ENCODE measurements at regions not wholly inside any gene's neighbourhood (a gene's known extent, or its start where the extent isn't known, plus 50 kb on each side); places are given as distances from the start of the nearest gene placed in this dataset.

GRCh38 chr12:115203701-115204100 is 519.7 kb upstream of the TBX3 start:
- H3K4me1 ChIP-seq = no peaks in the 10 kb centered on the region
- DNase-seq (ENCODE audit: low spot score in 2 of 2) = no peak
- TF ChIP-seq POLR2A (IDR thresholded peaks at IDR 0.05) = no peak
- no peak for TF ChIP-seq CTCF (IDR thresholded peaks at IDR 0.05)
- TF ChIP-seq POLR2AphosphoS5 (IDR thresholded peaks at IDR 0.05) = no peak
- H3K9me3 ChIP-seq = no peaks in the 10 kb centered on the region
- H3K27me3 ChIP-seq = no peaks in the 10 kb centered on the region
- no peak overlapping the region for H3K4me3 ChIP-seq
- intact Hi-C loops (cut with DNase I; ENCODE audit: low total_unique reads) = no loop called here
- H3K27ac ChIP-seq = no peak overlapping the region
- H3K36me3 ChIP-seq = no peaks in the 10 kb centered on the region

- no peaks in the 10 kb centered on the region for H3K36me3 ChIP-seq
- TF ChIP-seq CTCF (IDR thresholded peaks at IDR 0.05) (no peak), POLR2A (IDR thresholded peaks at IDR 0.05) (no peak), POLR2AphosphoS5 (IDR thresholded peaks at IDR 0.05) (no peak)
- no peak for DNase-seq (ENCODE audit: low spot score in 2 of 2)
Observed at GRCh38 chr12:115201966-115202365, 518.0 kb upstream of the TBX3 start.

GRCh38 chr12:115199831-115200230 is 515.9 kb upstream of the TBX3 start:
- peak overlapping the region in 1 of 2 donors; percentile 52 for H3K27ac ChIP-seq
- no peak for TF ChIP-seq CTCF (IDR thresholded peaks at IDR 0.05)
- no peak for TF ChIP-seq POLR2AphosphoS5 (IDR thresholded peaks at IDR 0.05)
- no peak for TF ChIP-seq POLR2A (IDR thresholded peaks at IDR 0.05)
- H3K4me3 ChIP-seq = no peak overlapping the region
- H3K27me3 ChIP-seq = no peaks in the 10 kb centered on the region
- no peak for DNase-seq (ENCODE audit: low spot score in 2 of 2)
- intact Hi-C loops (cut with DNase I; ENCODE audit: low total_unique reads) = loop anchor here (10.0 kb wide), 1 partner anchor 1035 kb away; no protein-coding TSS in a partner anchor
- H3K36me3 ChIP-seq = no peaks in the 10 kb centered on the region
- H3K4me1 ChIP-seq = no peaks in the 10 kb centered on the region
- no peaks in the 10 kb centered on the region for H3K9me3 ChIP-seq

More at GRCh38 chr12:115201966-115202365, 518.0 kb upstream of the TBX3 start:
- H3K4me1 ChIP-seq = no peaks in the 10 kb centered on the region
- no peak overlapping the region for H3K4me3 ChIP-seq
- no peaks in the 10 kb centered on the region for H3K27me3 ChIP-seq
- no peak overlapping the region for H3K27ac ChIP-seq
- intact Hi-C loops (cut with DNase I; ENCODE audit: low total_unique reads) = no loop called here
- no peaks in the 10 kb centered on the region for H3K9me3 ChIP-seq

- Histone ChIP-seq H3K4me1 (peaks cover 0 to 6% of the 10 kb centered on the region in 2 donors), H3K27me3 (no peaks in the 10 kb centered on the region), H3K27ac (no peak overlapping the region), H3K9me3 (no peaks in the 10 kb centered on the region), H3K36me3 (no peaks in the 10 kb centered on the region), H3K4me3 (no peak overlapping the region)
- TF ChIP-seq POLR2AphosphoS5 (IDR thresholded peaks at IDR 0.05) (no peak), POLR2A (IDR thresholded peaks at IDR 0.05) (no peak), CTCF (IDR thresholded peaks at IDR 0.05) (no peak)
- no peak for DNase-seq (ENCODE audit: low spot score in 2 of 2)
- intact Hi-C loops (cut with DNase I; ENCODE audit: low total_unique reads) = loop anchor here (10.0 kb wide), 1 partner anchor 1030 kb away; no protein-coding TSS in a partner anchor
Observed at GRCh38 chr12:115194857-115195256, 510.9 kb upstream of the TBX3 start.

- TF ChIP-seq POLR2A (IDR thresholded peaks at IDR 0.05) (no peak), CTCF (IDR thresholded peaks at IDR 0.05) (no peak), POLR2AphosphoS5 (IDR thresholded peaks at IDR 0.05) (no peak)
- no peak for DNase-seq (ENCODE audit: low spot score in 2 of 2)
- Histone ChIP-seq H3K4me1 (peaks cover 0 to 8% of the 10 kb centered on the region in 2 donors), H3K9me3 (no peaks in the 10 kb centered on the region), H3K36me3 (no peaks in the 10 kb centered on the region), H3K4me3 (no peak overlapping the region), H3K27ac (no peak overlapping the region), H3K27me3 (no peaks in the 10 kb centered on the region)
- intact Hi-C loops (cut with DNase I; ENCODE audit: low total_unique reads) = loop anchor here (10.0 kb wide), 1 partner anchor 1030 kb away; no protein-coding TSS in a partner anchor
Observed at GRCh38 chr12:115194448-115194847, 510.5 kb upstream of the TBX3 start.
